Mesothelial cell of epicardium (in vitro differentiated cells): ENCODE measurements at regions not wholly inside any gene's neighbourhood (a gene's known extent, or its start where the extent isn't known, plus 50 kb on each side); places are given as distances from the start of the nearest gene placed in this dataset.
"Not testable (repeated sequence)": the region's sequence is repeated elsewhere in the genome, so short reads cannot be mapped to it uniquely, and the experiment has no call there.

Experiments
- DNase-seq, 2 experiments: peaks; one replicate each; pipeline ENCODE4 v3.0.0; 2021; ENCODE audit warnings: low spot score in 2 of 2; ENCODE audit not compliant: unreplicated experiment in 2 of 2
- H3K27ac Mint-ChIP-seq: 2 replicates; pipeline ENCODE4 v1.8.0; 2021; ENCODE audit warnings: mixed read lengths
- H3K27me3 Mint-ChIP-seq: 2 replicates; pipeline ENCODE4 v1.8.0; 2021; ENCODE audit warnings: low read depth, mixed read lengths
- H3K36me3 Mint-ChIP-seq: 2 replicates; pipeline ENCODE4 v1.8.0; 2021; ENCODE audit warnings: mixed read lengths
- H3K4me1 Mint-ChIP-seq: 2 replicates; pipeline ENCODE4 v1.8.0; 2021; ENCODE audit warnings: mixed read lengths
- H3K4me3 Mint-ChIP-seq: 2 replicates; pipeline ENCODE4 v1.8.0; 2021; ENCODE audit warnings: mild to moderate bottlenecking, moderate library complexity, mixed read lengths
- H3K9me3 Mint-ChIP-seq: 2 replicates; pipeline ENCODE4 v1.8.0; 2021; ENCODE audit warnings: mixed read lengths

GRCh38 chr20:30533653-30534052 is 723.8 kb upstream of the DEFB115 start:
- not testable (repeated sequence) for H3K4me1 Mint-ChIP-seq, H3K4me3 Mint-ChIP-seq, H3K27me3 Mint-ChIP-seq, H3K36me3 Mint-ChIP-seq, DNase-seq, H3K27ac Mint-ChIP-seq
- H3K9me3 Mint-ChIP-seq, result peaks cover 29% of the 10 kb centered on the region

- not testable (repeated sequence) for H3K27me3 Mint-ChIP-seq, H3K4me3 Mint-ChIP-seq, H3K4me1 Mint-ChIP-seq, DNase-seq, H3K27ac Mint-ChIP-seq, H3K36me3 Mint-ChIP-seq
- H3K9me3 Mint-ChIP-seq, result peaks cover 29% of the 10 kb centered on the region
These were observed 720.0 kb upstream of the DEFB115 start for GRCh38 chr20:30537459-30537858.

GRCh38 chr20:30540330-30541069 is 717.0 kb upstream of the DEFB115 start:
- H3K27me3 Mint-ChIP-seq, H3K4me1 Mint-ChIP-seq, DNase-seq, H3K36me3 Mint-ChIP-seq, H3K4me3 Mint-ChIP-seq, H3K27ac Mint-ChIP-seq: not testable (repeated sequence)
- H3K9me3 Mint-ChIP-seq, result peaks cover 45% of the 10 kb centered on the region

- not testable (repeated sequence) for H3K4me3 Mint-ChIP-seq, H3K36me3 Mint-ChIP-seq, H3K27me3 Mint-ChIP-seq, H3K4me1 Mint-ChIP-seq, DNase-seq, H3K27ac Mint-ChIP-seq
- H3K9me3 Mint-ChIP-seq, result peaks cover 54% of the 10 kb centered on the region
These were observed 706.2 kb upstream of the DEFB115 start for GRCh38 chr20:30551236-30551635.

- H3K9me3 Mint-ChIP-seq, result peaks cover 36% of the 10 kb centered on the region
- not testable (repeated sequence) for H3K27me3 Mint-ChIP-seq, H3K4me1 Mint-ChIP-seq, H3K4me3 Mint-ChIP-seq, DNase-seq, H3K36me3 Mint-ChIP-seq, H3K27ac Mint-ChIP-seq
These were observed 700.7 kb upstream of the DEFB115 start for GRCh38 chr20:30556797-30557196.

GRCh38 chr20:30565086-30565485 is 692.4 kb upstream of the DEFB115 start:
- H3K27ac Mint-ChIP-seq, H3K36me3 Mint-ChIP-seq, H3K4me1 Mint-ChIP-seq, H3K27me3 Mint-ChIP-seq, DNase-seq, H3K4me3 Mint-ChIP-seq: not testable (repeated sequence)
- H3K9me3 Mint-ChIP-seq, result peaks cover 25% of the 10 kb centered on the region

GRCh38 chr20:30569867-30570266 is 687.6 kb upstream of the DEFB115 start:
- not testable (repeated sequence) for H3K27me3 Mint-ChIP-seq, H3K4me1 Mint-ChIP-seq, H3K27ac Mint-ChIP-seq, H3K36me3 Mint-ChIP-seq, DNase-seq, H3K4me3 Mint-ChIP-seq
- peaks cover 38% of the 10 kb centered on the region for H3K9me3 Mint-ChIP-seq

GRCh38 chr20:30570622-30571021 is 686.8 kb upstream of the DEFB115 start:
- peaks cover 41% of the 10 kb centered on the region for H3K9me3 Mint-ChIP-seq
- not testable (repeated sequence) for DNase-seq

GRCh38 chr20:30574337-30574736 is 683.1 kb upstream of the DEFB115 start:
- H3K4me3 Mint-ChIP-seq, H3K36me3 Mint-ChIP-seq, H3K4me1 Mint-ChIP-seq, H3K27me3 Mint-ChIP-seq, DNase-seq, H3K27ac Mint-ChIP-seq: not testable (repeated sequence)
- peaks cover 38% of the 10 kb centered on the region for H3K9me3 Mint-ChIP-seq

More at GRCh38 chr20:30570622-30571021, 686.8 kb upstream of the DEFB115 start:
- not testable (repeated sequence) for H3K4me3 Mint-ChIP-seq, H3K4me1 Mint-ChIP-seq, H3K36me3 Mint-ChIP-seq, H3K27ac Mint-ChIP-seq, H3K27me3 Mint-ChIP-seq

- H3K36me3 Mint-ChIP-seq, DNase-seq, H3K27me3 Mint-ChIP-seq, H3K4me1 Mint-ChIP-seq, H3K4me3 Mint-ChIP-seq, H3K27ac Mint-ChIP-seq: not testable (repeated sequence)
- peaks cover 44% of the 10 kb centered on the region for H3K9me3 Mint-ChIP-seq
These were observed 678.4 kb upstream of the DEFB115 start for GRCh38 chr20:30579069-30579468.

GRCh38 chr20:30579824-30580438 is 677.5 kb upstream of the DEFB115 start:
- not testable (repeated sequence) for H3K27me3 Mint-ChIP-seq, H3K27ac Mint-ChIP-seq, H3K36me3 Mint-ChIP-seq, H3K4me1 Mint-ChIP-seq, H3K4me3 Mint-ChIP-seq, DNase-seq
- peaks cover 37% of the 10 kb centered on the region for H3K9me3 Mint-ChIP-seq

- H3K27me3 Mint-ChIP-seq, H3K4me3 Mint-ChIP-seq, H3K27ac Mint-ChIP-seq, DNase-seq, H3K4me1 Mint-ChIP-seq, H3K36me3 Mint-ChIP-seq: not testable (repeated sequence)
- peaks cover 33% of the 10 kb centered on the region for H3K9me3 Mint-ChIP-seq
These were observed 675.6 kb upstream of the DEFB115 start for GRCh38 chr20:30581839-30582238.

GRCh38 chr20:30584403-30584802 is 673.1 kb upstream of the DEFB115 start:
- H3K36me3 Mint-ChIP-seq, H3K27ac Mint-ChIP-seq, H3K4me1 Mint-ChIP-seq, H3K4me3 Mint-ChIP-seq, DNase-seq, H3K27me3 Mint-ChIP-seq: not testable (repeated sequence)
- H3K9me3 Mint-ChIP-seq, result peaks cover 42% of the 10 kb centered on the region

- H3K27ac Mint-ChIP-seq, DNase-seq, H3K4me1 Mint-ChIP-seq, H3K4me3 Mint-ChIP-seq, H3K36me3 Mint-ChIP-seq, H3K27me3 Mint-ChIP-seq: not testable (repeated sequence)
- H3K9me3 Mint-ChIP-seq, result peaks cover 39% of the 10 kb centered on the region
These were observed 672.1 kb upstream of the DEFB115 start for GRCh38 chr20:30585244-30585796.
